NT2/D1 (cell line): ENCODE measurements at regions not wholly inside any gene's neighbourhood (a gene's known extent, or its start where the extent isn't known, plus 50 kb on each side); places are given as distances from the start of the nearest gene placed in this dataset.

Source experiments
- SUZ12 ChIP-seq: IDR thresholded peaks from 2 replicates; pipeline ENCODE4 v1.6.1; 2011; ENCODE audit not compliant: insufficient read length, insufficient read depth; ENCODE audit errors: extremely low read depth
- YY1 ChIP-seq: IDR thresholded peaks from 2 replicates; pipeline ENCODE4 v1.6.1; 2011; ENCODE audit not compliant: insufficient read length, insufficient read depth

DNA sequence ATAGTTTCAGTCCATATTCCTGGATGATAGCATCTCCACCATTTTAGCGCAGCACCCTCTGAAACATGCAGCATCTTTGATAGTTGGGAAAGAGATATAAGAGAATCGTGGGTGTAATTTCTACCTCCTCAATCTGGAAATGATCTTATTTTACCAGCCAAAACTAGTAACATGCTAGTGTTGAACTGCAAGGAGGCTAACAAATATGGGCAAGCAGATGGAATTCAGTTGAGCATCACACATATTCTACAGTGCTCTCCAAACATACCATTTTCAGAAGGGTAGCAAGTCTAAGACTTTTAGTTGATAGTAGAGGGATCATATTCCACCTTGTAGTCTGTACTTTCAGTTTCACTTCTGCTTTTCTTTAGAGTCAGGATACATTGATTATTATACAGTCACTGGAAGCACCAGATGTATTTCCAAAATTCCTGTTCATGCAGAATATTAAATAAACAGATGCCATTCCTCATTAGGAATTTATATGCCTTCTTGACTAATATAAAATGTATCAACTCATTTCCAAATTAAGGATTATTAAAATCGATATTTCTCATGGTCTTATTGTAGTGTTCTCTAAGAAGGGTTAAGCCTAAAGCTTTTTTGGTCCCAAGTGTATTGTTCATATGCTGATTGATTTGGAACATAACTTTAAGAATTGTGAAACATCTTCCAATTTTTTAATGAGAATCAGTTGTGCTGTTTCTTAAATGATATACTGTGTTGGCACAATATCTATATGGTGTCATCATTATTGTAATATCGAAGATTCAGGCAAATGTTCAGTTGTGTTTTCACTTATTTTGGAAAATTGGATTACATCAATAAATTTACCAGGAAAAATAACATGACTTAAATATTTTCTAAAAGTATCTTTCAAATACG lies 362.0 kb downstream of the CENPW start:
- TF ChIP-seq SUZ12 = no peak
- no peak for TF ChIP-seq YY1
